Natural killer cell (primary cell): ENCODE measurements at regions not wholly inside any gene's neighbourhood (a gene's known extent, or its start where the extent isn't known, plus 50 kb on each side); places are given as distances from the start of the nearest gene placed in this dataset.

ENCODE experiments used
- ATAC-seq, 3 donors: fragments of 150-1000 bp in 2 of 3; fragments of 200-7000 bp in 1 of 3; cut with Tn5 transposase; 1 replicate in 1 of 3; 2 replicates in 2 of 3; pipeline ENCODE4 v1.10.0; 2021; ENCODE audit warnings: mild to moderate bottlenecking in 2 of 3, moderate library complexity in 2 of 3
- DNase-seq, 2 donors: peaks; one replicate each; pipeline versions ENCODE4 v3.0.0 to v3.0.0-alpha.2; 2013 to 2021; ENCODE audit warnings: mixed read lengths in 1 of 2
- H3K27ac ChIP-seq: one replicate; pipeline ENCODE4 v1.5.1; 2013; ENCODE audit warnings: mild to moderate bottlenecking, low read length
- H3K27me3 ChIP-seq: one replicate; pipeline ENCODE4 v1.6.1; 2013; ENCODE audit warnings: low read length; ENCODE audit not compliant: control insufficient read depth, insufficient read depth
- H3K36me3 ChIP-seq: one replicate; pipeline ENCODE4 v1.6.1; 2013; ENCODE audit warnings: low read length; ENCODE audit not compliant: control insufficient read depth, insufficient read depth
- H3K4me1 ChIP-seq: one replicate; pipeline ENCODE4 v1.6.1; 2013; ENCODE audit warnings: low read length; ENCODE audit not compliant: control insufficient read depth, insufficient read depth
- H3K4me3 ChIP-seq: one replicate; pipeline ENCODE4 v1.5.1; 2013; ENCODE audit warnings: low read length
- H3K9me3 ChIP-seq: one replicate; pipeline ENCODE4 v1.6.1; 2013; ENCODE audit warnings: low read length; ENCODE audit not compliant: control insufficient read depth, insufficient read depth
- H3K27ac Mint-ChIP-seq, 2 donors: one replicate each; pipeline ENCODE4 v1.8.0; 2022; ENCODE audit warnings: mild to moderate bottlenecking in 2 of 2, mixed read lengths in 2 of 2, moderate library complexity in 1 of 2
- H3K27me3 Mint-ChIP-seq, 2 donors: one replicate each; pipeline ENCODE4 v1.8.0; 2022; ENCODE audit warnings: low read depth in 2 of 2, mixed read lengths in 2 of 2
- H3K36me3 Mint-ChIP-seq: one replicate; pipeline ENCODE4 v1.8.0; 2022; ENCODE audit warnings: mixed read lengths
- H3K4me1 Mint-ChIP-seq, 2 donors: one replicate each; pipeline ENCODE4 v1.8.0; 2022; ENCODE audit warnings: mixed read lengths in 2 of 2
- H3K4me3 Mint-ChIP-seq: one replicate; pipeline ENCODE4 v1.8.0; 2022; ENCODE audit warnings: mild to moderate bottlenecking, moderate library complexity, mixed read lengths
- H3K9me3 Mint-ChIP-seq, 2 donors: one replicate each; pipeline ENCODE4 v1.8.0; 2022; ENCODE audit warnings: mixed read lengths in 2 of 2
- WGBS: methylation state at CpG from one replicate; pipeline ENCODE4 v1.1.7; 2013; ENCODE audit warnings: missing lambda C conversion rate; ENCODE audit not compliant: insufficient coverage; 5-methylcytosine and 5-hydroxymethylcytosine counted together
- intact Hi-C: fragments of 100-400 bp; cut with micrococcal nuclease; formaldehyde crosslinking; loops from one replicate; pipeline ENCODE4 v1.14.2; 2022
- TF ChIP-seq, protein P1 (sequence below): fragments of 200-600 bp; IDR thresholded peaks from one replicate; pipeline ENCODE4 v1.8.0; 2022; ENCODE audit warnings: antibody characterized with exemption

GRCh38 chrY:14444550-14444949, 79.8 kb upstream of the NLGN4Y start:
- H3K27ac ChIP-seq: no peak overlapping the region
- no peak for ATAC-seq
- H3K27me3 ChIP-seq: no peaks in the 10 kb centered on the region
- Mint-ChIP-seq H3K4me1 (no peaks in the 10 kb centered on the region), H3K4me3 (no peak overlapping the region), H3K27ac (no peak overlapping the region), H3K36me3 (no peaks in the 10 kb centered on the region), H3K27me3 (no peaks in the 10 kb centered on the region), H3K9me3 (peaks cover 0 to 4% of the 10 kb centered on the region in 2 donors)
- H3K36me3 ChIP-seq: no peaks in the 10 kb centered on the region
- H3K4me3 ChIP-seq: no peak overlapping the region
- no peaks in the 10 kb centered on the region for H3K9me3 ChIP-seq
- TF ChIP-seq, protein P1, sequence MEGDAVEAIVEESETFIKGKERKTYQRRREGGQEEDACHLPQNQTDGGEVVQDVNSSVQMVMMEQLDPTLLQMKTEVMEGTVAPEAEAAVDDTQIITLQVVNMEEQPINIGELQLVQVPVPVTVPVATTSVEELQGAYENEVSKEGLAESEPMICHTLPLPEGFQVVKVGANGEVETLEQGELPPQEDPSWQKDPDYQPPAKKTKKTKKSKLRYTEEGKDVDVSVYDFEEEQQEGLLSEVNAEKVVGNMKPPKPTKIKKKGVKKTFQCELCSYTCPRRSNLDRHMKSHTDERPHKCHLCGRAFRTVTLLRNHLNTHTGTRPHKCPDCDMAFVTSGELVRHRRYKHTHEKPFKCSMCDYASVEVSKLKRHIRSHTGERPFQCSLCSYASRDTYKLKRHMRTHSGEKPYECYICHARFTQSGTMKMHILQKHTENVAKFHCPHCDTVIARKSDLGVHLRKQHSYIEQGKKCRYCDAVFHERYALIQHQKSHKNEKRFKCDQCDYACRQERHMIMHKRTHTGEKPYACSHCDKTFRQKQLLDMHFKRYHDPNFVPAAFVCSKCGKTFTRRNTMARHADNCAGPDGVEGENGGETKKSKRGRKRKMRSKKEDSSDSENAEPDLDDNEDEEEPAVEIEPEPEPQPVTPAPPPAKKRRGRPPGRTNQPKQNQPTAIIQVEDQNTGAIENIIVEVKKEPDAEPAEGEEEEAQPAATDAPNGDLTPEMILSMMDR: no peak
- WGBS: no CpG with 5 or more reads among the region's 4 CpGs
- no peaks in the 10 kb centered on the region for H3K4me1 ChIP-seq
- intact Hi-C loops: no loop called here
- DNase-seq: no peak

GRCh38 chrY:14468151-14468683, 56.1 kb upstream of the NLGN4Y start:
- Mint-ChIP-seq H3K27me3 (no peaks in the 10 kb centered on the region), H3K27ac (no peak overlapping the region), H3K4me1 (no peaks in the 10 kb centered on the region), H3K9me3 (no peaks in the 10 kb centered on the region), H3K36me3 (no peaks in the 10 kb centered on the region), H3K4me3 (no peak overlapping the region)
- no peak for DNase-seq
- intact Hi-C loops: no loop called here
- no peak for ATAC-seq
- H3K4me1 ChIP-seq: no peaks in the 10 kb centered on the region
- WGBS: no CpG with 5 or more reads among the region's 1 CpG
- TF ChIP-seq, protein P1: no peak
- no peaks in the 10 kb centered on the region for H3K36me3 ChIP-seq
- no peaks in the 10 kb centered on the region for H3K9me3 ChIP-seq
- H3K27ac ChIP-seq: no peak overlapping the region
- no peaks in the 10 kb centered on the region for H3K27me3 ChIP-seq
- H3K4me3 ChIP-seq: no peak overlapping the region

DNA sequence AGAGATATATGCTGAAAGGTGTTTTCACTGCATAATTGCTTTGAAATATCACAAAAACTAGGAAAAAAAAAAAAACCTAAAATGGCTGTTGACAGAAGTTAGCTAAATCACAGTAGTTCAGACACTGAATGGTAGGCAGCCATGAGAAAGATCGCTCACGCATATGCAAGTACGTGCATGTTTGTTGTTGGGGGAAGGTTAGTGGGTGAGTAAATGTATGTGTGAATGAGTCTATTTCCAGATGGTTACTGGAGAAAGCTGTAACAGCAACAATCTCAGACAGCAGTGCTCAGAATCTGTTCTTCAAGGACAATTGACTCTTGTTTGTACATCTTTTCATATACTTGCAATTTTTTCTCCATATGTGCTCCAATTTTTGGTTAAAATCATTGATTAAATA, 51.9 kb upstream of the NLGN4Y start:
- H3K9me3 Mint-ChIP-seq: no peaks in the 10 kb centered on the region
- H3K9me3 ChIP-seq: no peaks in the 10 kb centered on the region
- intact Hi-C loops: no loop called here
- ATAC-seq: no peak
- no peak overlapping the region for H3K4me3 Mint-ChIP-seq
- H3K4me1 Mint-ChIP-seq: no peaks in the 10 kb centered on the region
- 88% methylated on average over 3 of the region's 3 CpGs for WGBS
- no peak overlapping the region for H3K4me3 ChIP-seq
- no peak overlapping the region for H3K27ac ChIP-seq
- TF ChIP-seq, protein P1: no peak
- no peaks in the 10 kb centered on the region for H3K36me3 Mint-ChIP-seq
- no peaks in the 10 kb centered on the region for H3K27me3 Mint-ChIP-seq
- no peak for DNase-seq
- no peaks in the 10 kb centered on the region for H3K36me3 ChIP-seq
- H3K27me3 ChIP-seq: no peaks in the 10 kb centered on the region
- no peaks in the 10 kb centered on the region for H3K4me1 ChIP-seq
- H3K27ac Mint-ChIP-seq: no peak overlapping the region

- Mint-ChIP-seq H3K36me3 (no peaks in the 10 kb centered on the region), H3K27ac (no peak overlapping the region), H3K4me3 (no peak overlapping the region), H3K27me3 (no peaks in the 10 kb centered on the region), H3K9me3 (no peaks in the 10 kb centered on the region), H3K4me1 (no peaks in the 10 kb centered on the region)
- no peak overlapping the region for H3K4me3 ChIP-seq
- H3K4me1 ChIP-seq: no peaks in the 10 kb centered on the region
- H3K27ac ChIP-seq: no peak overlapping the region
- WGBS: 72% methylated on average over 2 of the region's 3 CpGs
- intact Hi-C loops: no loop called here
- H3K36me3 ChIP-seq: no peaks in the 10 kb centered on the region
- DNase-seq: no peak
- TF ChIP-seq, protein P1: no peak
- H3K27me3 ChIP-seq: no peaks in the 10 kb centered on the region
- no peak for ATAC-seq
- no peaks in the 10 kb centered on the region for H3K9me3 ChIP-seq
These were observed 51.0 kb upstream of the NLGN4Y start for GRCh38 chrY:14473320-14473719.
